Kidney (tissue), 13 donors: ENCODE measurements at regions not wholly inside any gene's neighbourhood (a gene's known extent, or its start where the extent isn't known, plus 50 kb on each side); places are given as distances from the start of the nearest gene placed in this dataset.
"Not testable (repeated sequence)": the region's sequence is repeated elsewhere in the genome, so short reads cannot be mapped to it uniquely, and the experiment has no call there.

ENCODE experiments used
- DNase-seq, 5 donors: peaks; one replicate each; pipeline ENCODE4 v3.0.0-alpha.2; 2013 to 2020
- FAIRE-seq: peaks from 2 replicates; lab custom pipeline; 2012; peaks lifted over from hg19 to GRCh38; lab: Jason Lieb, UNC
- H3K27ac ChIP-seq, 2 donors: one replicate each; pipeline ENCODE4 v1.7.0; 2013; ENCODE audit warnings: low read depth in 2 of 2, low read length in 2 of 2, inconsistent platforms in 1 of 2
- H3K27me3 ChIP-seq: one replicate; pipeline ENCODE4 v1.7.1; 2013; ENCODE audit warnings: low read length, inconsistent platforms; ENCODE audit not compliant: control insufficient read depth, insufficient read depth
- H3K36me3 ChIP-seq, 3 donors: one replicate each; pipeline versions ENCODE4 v1.7.0 to v1.7.1; 2013; ENCODE audit warnings: low read length in 3 of 3, control low read depth in 1 of 3, inconsistent platforms in 1 of 3; ENCODE audit not compliant: insufficient read depth in 3 of 3, control insufficient read depth in 2 of 3
- H3K4me1 ChIP-seq, 3 donors: one replicate each; pipeline versions ENCODE4 v1.7.0 to v1.7.1; 2013; ENCODE audit warnings: low read length in 3 of 3, inconsistent platforms in 1 of 3, low read depth in 1 of 3; ENCODE audit not compliant: control insufficient read depth in 2 of 3, insufficient read depth in 2 of 3
- H3K4me3 ChIP-seq, 3 donors: one replicate each; pipeline versions ENCODE4 v1.7.0 to v1.8.1; 2013; ENCODE audit warnings: low read length in 3 of 3, control low read depth in 1 of 3, inconsistent platforms in 1 of 3
- H3K9ac ChIP-seq, 3 donors: one replicate each; pipeline versions ENCODE4 v1.7.0 to v1.7.1; 2013; ENCODE audit warnings: low read length in 3 of 3, control low read depth in 1 of 3, inconsistent platforms in 1 of 3
- H3K9me3 ChIP-seq, 3 donors: one replicate each; pipeline versions ENCODE4 v1.7.0 to v1.7.1; 2013; ENCODE audit warnings: low read length in 3 of 3, control low read depth in 1 of 3, inconsistent platforms in 1 of 3; ENCODE audit not compliant: control insufficient read depth in 2 of 3, insufficient read depth in 1 of 3
- CTCF ChIP-seq: IDR thresholded peaks from 3 replicates; pipeline ENCODE4 v1.5.1; 2012; ENCODE audit warnings: mild to moderate bottlenecking, moderate library complexity, borderline replicate concordance; ENCODE audit not compliant: insufficient read depth; ENCODE audit errors: extremely low read depth
- intact Hi-C: fragments of 100-400 bp; cut with DNase I; formaldehyde crosslinking; loops from one replicate; pipeline ENCODE4 v1.11.1; 2022
- donor health status: control.
- donor health status: control.
- donor health status: control.
- donor health status: control.
- donor health status: control.
- donor health status: DM: yes; HTN: yes; CAD: no.
- donor health status: Normal renal cell carcinoma (clear cell type).

- Histone ChIP-seq H3K9ac (no peak overlapping the region), H3K27ac (no peak overlapping the region), H3K9me3 (no peaks in the 10 kb centered on the region), H3K4me1 (no peaks in the 10 kb centered on the region), H3K27me3 (no peaks in the 10 kb centered on the region), H3K36me3 (no peaks in the 10 kb centered on the region), H3K4me3 (no peak overlapping the region)
- intact Hi-C loops: no loop called here
- DNase-seq (no peak), FAIRE-seq (no peak)
- TF ChIP-seq CTCF: no peak
Observed at GRCh38 chr3:102354818-102355515, 79.8 kb upstream of the ZPLD1 start.

GRCh38 chr3:102356506-102356905 lies 78.3 kb upstream of the ZPLD1 start:
- Histone ChIP-seq H3K9ac (no peak overlapping the region), H3K36me3 (no peaks in the 10 kb centered on the region), H3K4me1 (no peaks in the 10 kb centered on the region), H3K27ac (no peak overlapping the region), H3K27me3 (no peaks in the 10 kb centered on the region), H3K9me3 (no peaks in the 10 kb centered on the region), H3K4me3 (no peak overlapping the region)
- DNase-seq (no peak), FAIRE-seq (no peak)
- intact Hi-C loops: no loop called here
- TF ChIP-seq CTCF: no peak

GRCh38 chr3:102357313-102357712 lies 77.5 kb upstream of the ZPLD1 start:
- H3K27me3 ChIP-seq, H3K9me3 ChIP-seq, DNase-seq, H3K4me3 ChIP-seq, H3K4me1 ChIP-seq, FAIRE-seq, H3K36me3 ChIP-seq, H3K27ac ChIP-seq, H3K9ac ChIP-seq, intact Hi-C loops: not testable (repeated sequence)

GRCh38 chr3:102360183-102360860 lies 74.5 kb upstream of the ZPLD1 start:
- Histone ChIP-seq H3K27me3 (no peaks in the 10 kb centered on the region), H3K36me3 (no peaks in the 10 kb centered on the region), H3K9me3 (no peaks in the 10 kb centered on the region), H3K4me3 (no peak overlapping the region), H3K9ac (no peak overlapping the region), H3K27ac (no peak overlapping the region), H3K4me1 (no peaks in the 10 kb centered on the region)
- no peak for DNase-seq
- intact Hi-C loops: no loop called here
- TF ChIP-seq CTCF: no peak
- FAIRE-seq: no peak
